Mesenchymal stem cell (in vitro differentiated cells and primary cell): ENCODE measurements at regions not wholly inside any gene's neighbourhood (a gene's known extent, or its start where the extent isn't known, plus 50 kb on each side); places are given as distances from the start of the nearest gene placed in this dataset.

Experiments used
- DNase-seq: peaks from one replicate; pipeline ENCODE4 v3.0.0-alpha.2; 2013
- H2AFZ ChIP-seq: one replicate; pipeline ENCODE4 v1.6.1; 2013; ENCODE audit warnings: low read depth, mild to moderate bottlenecking, control low read depth, inconsistent platforms, low read length, moderate library complexity
- H2AK5ac ChIP-seq: 2 replicates; pipeline ENCODE4 v1.6.1; 2013; ENCODE audit warnings: low read length, moderate library complexity, mild to moderate bottlenecking, inconsistent platforms; ENCODE audit not compliant: severe bottlenecking
- H2BK120ac ChIP-seq: one replicate; pipeline ENCODE4 v1.6.1; 2013; ENCODE audit warnings: low read depth, mild to moderate bottlenecking, inconsistent platforms, low read length, moderate library complexity
- H2BK12ac ChIP-seq, 2 experiments: one replicate each; pipeline ENCODE4 v1.6.1; 2013; ENCODE audit warnings: inconsistent platforms in 2 of 2, low read length in 2 of 2, mild to moderate bottlenecking in 2 of 2, moderate library complexity in 2 of 2, control low read depth in 1 of 2
- H2BK15ac ChIP-seq: one replicate; pipeline ENCODE4 v1.6.1; 2013; ENCODE audit warnings: mild to moderate bottlenecking, low read depth, inconsistent platforms; ENCODE audit not compliant: poor library complexity, severe bottlenecking
- H2BK5ac ChIP-seq: 2 replicates; pipeline ENCODE4 v1.6.1; 2013; ENCODE audit warnings: low read depth, mild to moderate bottlenecking, low read length, control low read depth, inconsistent platforms; ENCODE audit not compliant: poor library complexity, severe bottlenecking
- H3K14ac ChIP-seq, 2 experiments: one replicate each; pipeline ENCODE4 v1.6.1; 2013; ENCODE audit warnings: inconsistent platforms in 2 of 2, low read length in 2 of 2, control low read depth in 1 of 2, mild to moderate bottlenecking in 1 of 2, moderate library complexity in 1 of 2
- H3K18ac ChIP-seq, 2 experiments: one replicate each; pipeline ENCODE4 v1.6.1; 2013; ENCODE audit warnings: inconsistent platforms in 2 of 2, low read length in 2 of 2, control low read depth in 1 of 2, low read depth in 1 of 2, mild to moderate bottlenecking in 1 of 2
- H3K23ac ChIP-seq, 2 experiments: one replicate each; pipeline ENCODE4 v1.6.1; 2013; ENCODE audit warnings: inconsistent platforms in 2 of 2, low read length in 2 of 2, mild to moderate bottlenecking in 2 of 2, moderate library complexity in 2 of 2, control low read depth in 1 of 2
- H3K27ac ChIP-seq: 2 replicates; pipeline ENCODE4 v1.5.1; 2013; ENCODE audit warnings: mild to moderate bottlenecking, moderate library complexity, low read length, control low read depth, inconsistent platforms; ENCODE audit not compliant: poor library complexity, severe bottlenecking
- H3K27me3 ChIP-seq, 2 experiments: 2 replicates each; pipeline versions ENCODE4 v1.6.1 to v1.7.0; 2013; ENCODE audit warnings: low read length in 2 of 2, mild to moderate bottlenecking in 2 of 2, moderate library complexity in 2 of 2, control low read depth in 1 of 2, inconsistent platforms in 1 of 2; ENCODE audit not compliant: control insufficient read depth in 1 of 2, insufficient read depth in 1 of 2
- H3K36me3 ChIP-seq, 2 experiments: 2 replicates each; pipeline versions ENCODE4 v1.6.1 to v1.7.0; 2013; ENCODE audit warnings: low read length in 2 of 2, control low read depth in 1 of 2, inconsistent platforms in 1 of 2, low read depth in 1 of 2, mild to moderate bottlenecking in 1 of 2; ENCODE audit not compliant: insufficient read depth in 2 of 2, control insufficient read depth in 1 of 2
- H3K4ac ChIP-seq, 2 experiments: one replicate each; pipeline ENCODE4 v1.6.1; 2013; ENCODE audit warnings: inconsistent platforms in 2 of 2, low read length in 2 of 2, mild to moderate bottlenecking in 2 of 2, moderate library complexity in 2 of 2, control low read depth in 1 of 2, low read depth in 1 of 2
- H3K4me1 ChIP-seq: 2 replicates; pipeline ENCODE4 v1.6.1; 2013; ENCODE audit warnings: low read depth, low read length, control low read depth; ENCODE audit not compliant: control insufficient read depth, insufficient read depth
- H3K4me2 ChIP-seq: 2 replicates; pipeline ENCODE4 v1.6.1; 2013; ENCODE audit warnings: low read length, mild to moderate bottlenecking, inconsistent platforms; ENCODE audit not compliant: poor library complexity, severe bottlenecking
- H3K4me3 ChIP-seq, 2 experiments: 2 replicates each; pipeline versions ENCODE4 v1.5.1 to v1.7.0; 2013; ENCODE audit warnings: low read length in 2 of 2, mild to moderate bottlenecking in 2 of 2, control low read depth in 1 of 2, low read depth in 1 of 2; ENCODE audit not compliant: insufficient read depth in 1 of 2
- H3K79me1 ChIP-seq: replicated peaks from 2 replicates; pipeline ENCODE4 v1.6.1; 2013; ENCODE audit warnings: mild to moderate bottlenecking, control low read depth, low read length, inconsistent platforms; ENCODE audit not compliant: poor library complexity, severe bottlenecking
- H3K9ac ChIP-seq: 2 replicates; pipeline ENCODE4 v1.7.0; 2013; ENCODE audit warnings: mild to moderate bottlenecking, low read length, moderate library complexity
- H3K9me3 ChIP-seq: 2 replicates; pipeline ENCODE4 v1.7.0; 2013; ENCODE audit warnings: mild to moderate bottlenecking, low read length; ENCODE audit not compliant: control insufficient read depth
- H4K8ac ChIP-seq: one replicate; pipeline ENCODE4 v1.6.1; 2013; ENCODE audit warnings: inconsistent platforms, mild to moderate bottlenecking, low read length, moderate library complexity
- H4K91ac ChIP-seq: one replicate; pipeline ENCODE4 v1.6.1; 2013; ENCODE audit warnings: mild to moderate bottlenecking, low read length, inconsistent platforms
- WGBS: methylation state at CpG from one replicate; pipeline ENCODE4 v1.1.7; 2013; ENCODE audit warnings: mixed read lengths; 5-methylcytosine and 5-hydroxymethylcytosine counted together

- H3K18ac ChIP-seq, result no peak overlapping the region
- no peak overlapping the region for H3K27ac ChIP-seq
- H3K79me1 ChIP-seq, result no peaks in the 10 kb centered on the region
- H3K9me3 ChIP-seq, result peaks cover 7% of the 10 kb centered on the region
- DNase-seq, result no peak
- H2BK15ac ChIP-seq, result no peak overlapping the region
- H2AFZ ChIP-seq, result no peak overlapping the region
- no peak overlapping the region for H4K91ac ChIP-seq
- H3K4ac ChIP-seq, result no peak overlapping the region
- H2BK12ac ChIP-seq, result no peak overlapping the region
- no peak overlapping the region for H2BK5ac ChIP-seq
- no peak overlapping the region for H3K9ac ChIP-seq
- no peak overlapping the region for H2BK120ac ChIP-seq
- WGBS, result 92% methylated on average over 6 of the region's 11 CpGs
- no peak overlapping the region for H3K14ac ChIP-seq
- no peak overlapping the region for H3K4me3 ChIP-seq
- H3K23ac ChIP-seq, result no peak overlapping the region
- no peaks in the 10 kb centered on the region for H3K36me3 ChIP-seq
- no peaks in the 10 kb centered on the region for H3K27me3 ChIP-seq
- H3K4me2 ChIP-seq, result no peak overlapping the region
- H3K4me1 ChIP-seq, result no peaks in the 10 kb centered on the region
- H4K8ac ChIP-seq, result no peak overlapping the region
- H2AK5ac ChIP-seq, result no peak overlapping the region
Observed at GRCh38 chr5:175579742-175580432, 78.0 kb upstream of the HRH2 start.

DNA sequence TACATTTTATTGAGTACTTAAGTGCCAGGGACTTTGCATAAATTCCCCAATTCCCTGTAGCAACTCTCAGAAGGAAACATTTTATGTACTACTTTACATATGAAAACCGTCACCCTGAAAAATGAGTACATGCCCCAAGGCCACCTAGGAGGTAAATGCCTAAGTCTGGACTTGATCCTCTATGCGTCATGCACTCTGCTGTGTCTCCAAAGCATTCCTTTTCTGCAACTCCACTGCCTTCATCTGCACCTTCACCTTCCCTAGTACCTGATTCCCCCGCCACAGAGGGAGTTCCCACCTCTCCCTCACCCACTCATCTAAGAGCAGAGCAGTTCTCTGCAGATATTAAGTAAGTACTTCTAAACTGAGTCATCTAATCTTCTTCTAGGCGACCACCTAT is 75.2 kb upstream of the HRH2 start:
- H3K4me2 ChIP-seq, result no peak overlapping the region
- no peak overlapping the region for H3K4ac ChIP-seq
- H2BK120ac ChIP-seq, result no peak overlapping the region
- H2BK15ac ChIP-seq, result no peak overlapping the region
- H3K27me3 ChIP-seq, result no peaks in the 10 kb centered on the region
- H3K9ac ChIP-seq, result no peak overlapping the region
- H3K9me3 ChIP-seq, result peaks cover 21% of the 10 kb centered on the region
- no peak overlapping the region for H2AFZ ChIP-seq
- no peak overlapping the region for H2BK5ac ChIP-seq
- H4K8ac ChIP-seq, result no peak overlapping the region
- DNase-seq, result no peak
- H3K36me3 ChIP-seq, result no peaks in the 10 kb centered on the region
- H3K23ac ChIP-seq, result no peak overlapping the region
- H2AK5ac ChIP-seq, result no peak overlapping the region
- H2BK12ac ChIP-seq, result no peak overlapping the region
- H3K79me1 ChIP-seq, result no peaks in the 10 kb centered on the region
- H4K91ac ChIP-seq, result no peak overlapping the region
- no peak overlapping the region for H3K27ac ChIP-seq
- no peak overlapping the region for H3K18ac ChIP-seq
- H3K14ac ChIP-seq, result no peak overlapping the region
- H3K4me3 ChIP-seq, result no peak overlapping the region
- 80% methylated on average over 4 of the region's 4 CpGs for WGBS
- H3K4me1 ChIP-seq, result no peaks in the 10 kb centered on the region

- Histone ChIP-seq H4K91ac (no peak overlapping the region), H2BK5ac (no peak overlapping the region), H3K4me2 (no peak overlapping the region), H2AFZ (no peak overlapping the region), H2AK5ac (no peak overlapping the region), H2BK15ac (no peak overlapping the region), H3K27me3 (no peaks in the 10 kb centered on the region), H3K36me3 (no peaks in the 10 kb centered on the region), H4K8ac (no peak overlapping the region), H3K14ac (no peak overlapping the region), H3K79me1 (no peaks in the 10 kb centered on the region), H3K9me3 (peaks cover 21% of the 10 kb centered on the region), H3K18ac (no peak overlapping the region), H3K27ac (no peak overlapping the region), H2BK12ac (no peak overlapping the region), H3K23ac (no peak overlapping the region), H3K4me3 (no peak overlapping the region), H3K9ac (no peak overlapping the region), H2BK120ac (no peak overlapping the region), H3K4me1 (no peaks in the 10 kb centered on the region), H3K4ac (no peak overlapping the region)
- no peak for DNase-seq
- 75% methylated on average over 5 of the region's 5 CpGs for WGBS
Observed at GRCh38 chr5:175585567-175585966, 72.3 kb upstream of the HRH2 start.

GRCh38 chr5:175588709-175589429 is 69.0 kb upstream of the HRH2 start:
- Histone ChIP-seq H4K91ac (peak overlapping the region; percentile 89), H2BK5ac (no peak overlapping the region), H3K36me3 (no peaks in the 10 kb centered on the region), H3K18ac (no peak overlapping the region), H3K79me1 (no peaks in the 10 kb centered on the region), H3K14ac (no peak overlapping the region), H2AFZ (no peak overlapping the region), H3K23ac (no peak overlapping the region), H3K4me1 (no peaks in the 10 kb centered on the region), H2BK12ac (peak overlapping the region in 1 of 2 experiments; percentile 15), H2BK120ac (no peak overlapping the region), H3K4ac (no peak overlapping the region), H4K8ac (no peak overlapping the region), H3K27me3 (no peaks in the 10 kb centered on the region), H3K4me3 (no peak overlapping the region), H3K4me2 (no peak overlapping the region), H2BK15ac (no peak overlapping the region), H3K27ac (no peak overlapping the region), H3K9ac (no peak overlapping the region), H2AK5ac (no peak overlapping the region), H3K9me3 (peaks cover 14% of the 10 kb centered on the region)
- WGBS, result 97% methylated on average over 4 of the region's 5 CpGs
- no peak for DNase-seq
